HG03342 (cell line): ENCODE measurements at regions not wholly inside any gene's neighbourhood (a gene's known extent, or its start where the extent isn't known, plus 50 kb on each side); places are given as distances from the start of the nearest gene placed in this dataset.

Source experiments
- ATAC-seq: cut with Tn5 transposase; IDR thresholded peaks from one replicate; pipeline ENCODE4 v1.9.1; 2021; ENCODE audit warnings: mild to moderate bottlenecking, moderate library complexity; ENCODE audit not compliant: unreplicated experiment

- ATAC-seq = no peak
Observed at GRCh38 chr12:93149229-93149628, 220.1 kb upstream of the EEA1 start.

GRCh38 chr12:93151079-93151762 lies 222.1 kb upstream of the EEA1 start:
- no peak for ATAC-seq

- ATAC-seq = no peak
Observed at GRCh38 chr12:93152617-93153016, 223.5 kb upstream of the EEA1 start.

GRCh38 chr12:93153321-93153720 lies 224.2 kb upstream of the EEA1 start:
- no peak for ATAC-seq

- no peak for ATAC-seq
Observed at GRCh38 chr12:93154096-93154728, 223.5 kb upstream of the NUDT4 start.

GRCh38 chr12:93154753-93155480 lies 222.8 kb upstream of the NUDT4 start:
- ATAC-seq = no peak

GRCh38 chr12:93156086-93156716 lies 221.5 kb upstream of the NUDT4 start:
- no peak for ATAC-seq

- ATAC-seq = no peak
Observed at GRCh38 chr12:93157279-93157678, 220.4 kb upstream of the NUDT4 start.

GRCh38 chr12:93158065-93158843 lies 219.5 kb upstream of the NUDT4 start:
- no peak for ATAC-seq

GRCh38 chr12:93163260-93164036 lies 214.3 kb upstream of the NUDT4 start:
- ATAC-seq = no peak

- no peak for ATAC-seq
Observed at GRCh38 chr12:93164103-93164880, 213.4 kb upstream of the NUDT4 start.

GRCh38 chr12:93165384-93165932 lies 212.3 kb upstream of the NUDT4 start:
- no peak for ATAC-seq

GRCh38 chr12:93166541-93167307 lies 211.0 kb upstream of the NUDT4 start:
- peak; percentile 82 for ATAC-seq

- no peak for ATAC-seq
Observed at GRCh38 chr12:93167331-93167730, 210.4 kb upstream of the NUDT4 start.

GRCh38 chr12:93167841-93168492 lies 209.8 kb upstream of the NUDT4 start:
- peak; percentile 47 for ATAC-seq

- no peak for ATAC-seq
Observed at GRCh38 chr12:93168751-93169150, 209.0 kb upstream of the NUDT4 start.

- ATAC-seq = no peak
Observed at GRCh38 chr12:93169536-93169935, 208.2 kb upstream of the NUDT4 start.

GRCh38 chr12:93170928-93171327 lies 206.8 kb upstream of the NUDT4 start:
- no peak for ATAC-seq
